GM06990 (cell line): ENCODE measurements at regions not wholly inside any gene's neighbourhood (a gene's known extent, or its start where the extent isn't known, plus 50 kb on each side); places are given as distances from the start of the nearest gene placed in this dataset.

Source experiments
- DNase-seq: peaks from one replicate; pipeline ENCODE4 v3.0.0-alpha.2; 2011; ENCODE audit not compliant: insufficient read length; ENCODE audit errors: extremely low read depth
- H3K27me3 ChIP-seq: replicated peaks from 2 replicates; pipeline ENCODE4 v1.6.0; 2011; ENCODE audit warnings: low read length; ENCODE audit not compliant: control insufficient read depth, insufficient read depth
- H3K36me3 ChIP-seq: 2 replicates; pipeline ENCODE4 v1.5.1; 2011; ENCODE audit warnings: low read length; ENCODE audit not compliant: control insufficient read depth, insufficient read depth
- H3K4me3 ChIP-seq: replicated peaks from 2 replicates; pipeline ENCODE4 v1.5.1; 2011; ENCODE audit warnings: low read depth, mild to moderate bottlenecking, control low read depth, low read length
- TF ChIP-seq, protein P1 (sequence below): IDR thresholded peaks from 2 replicates; pipeline ENCODE4 v1.5.1; 2011; ENCODE audit warnings: low read length, control low read depth, mild to moderate bottlenecking, inconsistent platforms; ENCODE audit not compliant: insufficient read depth, poor library complexity, severe bottlenecking

DNA sequence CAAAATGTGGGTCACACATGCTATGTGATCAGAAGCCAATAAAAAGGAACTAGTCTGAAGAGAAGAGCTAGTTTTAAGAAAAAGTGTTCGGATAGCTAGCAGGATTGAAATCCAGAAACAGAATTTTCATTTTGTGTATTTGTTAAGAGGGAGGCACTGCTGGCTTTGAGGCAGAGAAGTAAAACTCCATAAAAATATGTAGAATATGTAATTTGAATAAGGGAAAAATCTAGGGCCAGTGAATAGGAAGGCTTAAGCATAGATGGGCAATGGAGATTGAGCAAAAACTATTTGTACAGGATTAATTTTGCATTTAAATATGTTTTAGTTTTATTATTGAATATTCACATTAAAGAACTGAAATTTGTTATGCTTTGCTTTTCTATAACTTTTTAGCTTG, 399.9 kb upstream of the PITX2 start:
- Histone ChIP-seq H3K27me3 (no peaks in the 10 kb centered on the region), H3K4me3 (no peak overlapping the region), H3K36me3 (no peaks in the 10 kb centered on the region)
- TF ChIP-seq, protein P1, sequence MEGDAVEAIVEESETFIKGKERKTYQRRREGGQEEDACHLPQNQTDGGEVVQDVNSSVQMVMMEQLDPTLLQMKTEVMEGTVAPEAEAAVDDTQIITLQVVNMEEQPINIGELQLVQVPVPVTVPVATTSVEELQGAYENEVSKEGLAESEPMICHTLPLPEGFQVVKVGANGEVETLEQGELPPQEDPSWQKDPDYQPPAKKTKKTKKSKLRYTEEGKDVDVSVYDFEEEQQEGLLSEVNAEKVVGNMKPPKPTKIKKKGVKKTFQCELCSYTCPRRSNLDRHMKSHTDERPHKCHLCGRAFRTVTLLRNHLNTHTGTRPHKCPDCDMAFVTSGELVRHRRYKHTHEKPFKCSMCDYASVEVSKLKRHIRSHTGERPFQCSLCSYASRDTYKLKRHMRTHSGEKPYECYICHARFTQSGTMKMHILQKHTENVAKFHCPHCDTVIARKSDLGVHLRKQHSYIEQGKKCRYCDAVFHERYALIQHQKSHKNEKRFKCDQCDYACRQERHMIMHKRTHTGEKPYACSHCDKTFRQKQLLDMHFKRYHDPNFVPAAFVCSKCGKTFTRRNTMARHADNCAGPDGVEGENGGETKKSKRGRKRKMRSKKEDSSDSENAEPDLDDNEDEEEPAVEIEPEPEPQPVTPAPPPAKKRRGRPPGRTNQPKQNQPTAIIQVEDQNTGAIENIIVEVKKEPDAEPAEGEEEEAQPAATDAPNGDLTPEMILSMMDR, result no peak
- DNase-seq, result no peak

DNA sequence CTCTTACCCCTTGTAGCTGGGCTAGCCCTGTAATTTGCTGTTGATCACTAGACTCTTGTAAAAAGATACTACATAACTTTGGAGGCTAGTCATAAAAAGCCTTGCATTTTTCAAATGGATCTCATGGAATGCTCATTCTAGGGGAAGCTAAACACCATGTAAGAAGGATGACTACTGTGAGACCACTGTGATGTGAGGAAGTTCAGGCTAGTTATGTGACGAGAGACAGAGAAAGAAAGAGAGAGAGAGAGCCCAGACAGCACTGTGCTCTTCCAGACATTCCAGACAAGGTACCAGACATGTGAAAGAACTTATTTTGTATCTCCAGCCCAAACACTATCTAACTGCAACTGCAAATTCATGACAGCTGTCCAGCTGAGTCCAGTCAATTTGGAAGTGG, 404.6 kb upstream of the PITX2 start:
- Histone ChIP-seq H3K4me3 (no peak overlapping the region), H3K27me3 (no peaks in the 10 kb centered on the region), H3K36me3 (no peaks in the 10 kb centered on the region)
- no peak for DNase-seq
- TF ChIP-seq, protein P1, result no peak

DNA sequence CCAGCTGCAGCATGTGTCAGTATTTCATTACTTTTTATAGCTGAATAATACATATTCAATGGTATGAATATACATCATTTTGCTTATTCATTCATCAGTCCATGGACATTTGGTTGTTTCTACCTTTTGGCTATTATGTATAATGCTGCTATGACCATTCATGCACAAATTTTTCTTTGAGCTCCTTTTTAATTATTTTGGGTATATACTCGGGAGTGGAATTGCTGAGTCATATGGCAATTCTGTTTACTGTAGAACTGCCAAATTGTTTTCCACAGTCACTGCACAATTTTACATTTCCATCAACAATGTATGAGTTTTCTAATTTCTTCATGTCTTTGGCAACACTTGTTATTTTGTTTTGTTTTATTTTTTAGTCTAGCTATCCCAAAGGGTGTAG, 405.9 kb upstream of the PITX2 start:
- no peaks in the 10 kb centered on the region for H3K27me3 ChIP-seq
- TF ChIP-seq, protein P1, result no peak
- DNase-seq, result no peak
- H3K36me3 ChIP-seq, result no peaks in the 10 kb centered on the region
- no peak overlapping the region for H3K4me3 ChIP-seq

DNA sequence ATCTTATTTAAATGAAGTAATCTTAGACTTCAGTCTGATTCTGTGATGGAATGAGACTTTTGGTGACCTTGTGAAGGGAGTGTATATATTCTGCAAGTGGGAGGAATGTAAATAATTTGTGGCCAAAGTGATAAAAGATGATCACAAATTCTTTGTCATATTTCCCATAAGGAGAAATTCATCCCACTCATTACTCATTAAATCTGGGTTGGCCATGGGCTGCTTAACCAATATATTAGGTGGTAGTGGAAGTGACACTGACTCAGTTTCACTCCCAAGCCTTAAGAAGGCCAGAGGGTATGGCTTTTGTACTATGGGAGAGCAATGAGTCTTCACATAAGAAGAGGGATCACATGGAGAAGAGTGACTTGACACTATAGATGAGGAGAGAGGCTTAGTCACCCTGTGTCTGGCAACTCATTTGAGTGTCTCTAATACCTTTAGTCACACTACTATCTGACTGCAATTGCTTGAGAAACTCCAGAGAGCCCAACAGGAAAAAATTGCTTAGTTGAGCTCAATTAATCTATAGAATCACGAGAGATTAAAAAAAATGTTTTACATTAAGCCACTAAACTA, 408.2 kb upstream of the PITX2 start:
- Histone ChIP-seq H3K27me3 (no peaks in the 10 kb centered on the region), H3K36me3 (no peaks in the 10 kb centered on the region), H3K4me3 (no peak overlapping the region)
- no peak for DNase-seq
- TF ChIP-seq, protein P1, result no peak

DNA sequence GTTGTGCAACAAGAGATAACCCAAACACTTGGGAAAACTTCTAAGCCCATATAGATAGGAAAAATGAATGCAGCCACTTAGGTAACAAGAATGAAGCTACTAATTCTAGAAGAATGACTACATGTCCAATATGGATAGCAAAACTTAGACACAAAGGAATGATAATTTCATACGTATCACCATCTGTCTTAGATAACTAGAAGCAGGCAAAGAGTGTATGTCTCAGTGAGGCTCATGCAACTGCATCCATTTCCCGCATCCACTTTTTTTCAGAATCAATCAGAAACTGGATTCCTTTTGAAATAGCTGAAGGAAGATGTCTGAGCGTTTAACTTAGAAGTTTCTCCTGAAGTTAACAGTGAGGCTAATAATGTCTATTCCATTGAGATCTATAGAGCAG, 408.7 kb upstream of the PITX2 start:
- DNase-seq, result no peak
- TF ChIP-seq, protein P1, result no peak
- Histone ChIP-seq H3K4me3 (no peak overlapping the region), H3K36me3 (no peaks in the 10 kb centered on the region), H3K27me3 (no peaks in the 10 kb centered on the region)

DNA sequence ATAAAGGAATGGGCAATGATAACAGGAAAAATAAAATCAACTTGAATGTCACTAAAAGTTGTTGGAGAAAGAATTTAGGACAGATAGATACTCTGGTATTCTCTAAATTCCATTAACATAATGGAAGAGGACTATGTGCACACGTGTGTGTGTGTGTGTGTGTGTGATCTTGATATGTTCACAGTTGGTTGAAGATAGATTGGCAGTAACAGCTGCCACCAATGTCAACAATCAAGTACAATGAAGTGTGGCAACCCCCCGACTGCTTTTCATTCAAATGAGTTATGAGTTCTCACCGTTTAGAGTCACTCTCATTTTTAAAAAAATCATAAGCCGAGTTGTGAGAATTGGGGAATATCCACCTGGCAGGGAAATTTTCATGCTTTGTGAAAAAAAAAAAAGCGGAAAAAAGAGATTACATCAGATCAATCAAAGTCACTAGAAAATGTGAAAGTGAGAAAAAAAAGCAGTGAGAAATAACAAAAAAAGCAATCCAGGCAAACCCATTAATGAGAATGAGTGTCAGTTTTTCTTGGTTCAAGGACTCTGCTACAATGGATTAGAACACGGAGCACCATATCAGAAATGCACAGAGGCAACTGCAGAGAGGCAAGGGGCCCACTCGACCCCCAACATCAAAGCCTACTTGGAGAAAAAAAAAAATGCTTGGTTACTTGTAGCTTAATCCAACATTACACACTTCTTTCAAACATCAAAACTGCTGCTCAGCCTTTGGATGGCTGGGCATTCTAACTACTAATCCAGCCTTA, 414.9 kb upstream of the PITX2 start:
- TF ChIP-seq, protein P1, result no peak
- Histone ChIP-seq H3K36me3 (no peaks in the 10 kb centered on the region), H3K27me3 (no peaks in the 10 kb centered on the region), H3K4me3 (no peak overlapping the region)
- DNase-seq, result no peak
